MM.1S (cell line): ENCODE measurements at regions not wholly inside any gene's neighbourhood (a gene's known extent, or its start where the extent isn't known, plus 50 kb on each side); places are given as distances from the start of the nearest gene placed in this dataset.

Experiments
- EZH2 ChIP-seq: fragments of 300-600 bp; sonication (generic); optimal IDR thresholded peaks from 2 replicates; pipeline ENCODE3; 2017; ENCODE audit warnings: low read depth, mild to moderate bottlenecking, antibody characterized with exemption, low read length, mixed read lengths
- TF ChIP-seq, protein P1 (sequence below): fragments of 300-600 bp; sonication (generic); IDR thresholded peaks from 2 replicates; pipeline ENCODE4 v1.5.1; 2016; ENCODE audit warnings: antibody characterized with exemption, low read length, mixed read lengths

- TF ChIP-seq, protein P1, sequence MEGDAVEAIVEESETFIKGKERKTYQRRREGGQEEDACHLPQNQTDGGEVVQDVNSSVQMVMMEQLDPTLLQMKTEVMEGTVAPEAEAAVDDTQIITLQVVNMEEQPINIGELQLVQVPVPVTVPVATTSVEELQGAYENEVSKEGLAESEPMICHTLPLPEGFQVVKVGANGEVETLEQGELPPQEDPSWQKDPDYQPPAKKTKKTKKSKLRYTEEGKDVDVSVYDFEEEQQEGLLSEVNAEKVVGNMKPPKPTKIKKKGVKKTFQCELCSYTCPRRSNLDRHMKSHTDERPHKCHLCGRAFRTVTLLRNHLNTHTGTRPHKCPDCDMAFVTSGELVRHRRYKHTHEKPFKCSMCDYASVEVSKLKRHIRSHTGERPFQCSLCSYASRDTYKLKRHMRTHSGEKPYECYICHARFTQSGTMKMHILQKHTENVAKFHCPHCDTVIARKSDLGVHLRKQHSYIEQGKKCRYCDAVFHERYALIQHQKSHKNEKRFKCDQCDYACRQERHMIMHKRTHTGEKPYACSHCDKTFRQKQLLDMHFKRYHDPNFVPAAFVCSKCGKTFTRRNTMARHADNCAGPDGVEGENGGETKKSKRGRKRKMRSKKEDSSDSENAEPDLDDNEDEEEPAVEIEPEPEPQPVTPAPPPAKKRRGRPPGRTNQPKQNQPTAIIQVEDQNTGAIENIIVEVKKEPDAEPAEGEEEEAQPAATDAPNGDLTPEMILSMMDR, result no peak
- TF ChIP-seq EZH2, result no peak
Observed at GRCh38 chr1:108082001-108082400, 117.0 kb upstream of the VAV3 start.
